Omental fat pad (tissue), 3 donors: ENCODE measurements at regions not wholly inside any gene's neighbourhood (a gene's known extent, or its start where the extent isn't known, plus 50 kb on each side); places are given as distances from the start of the nearest gene placed in this dataset.

Source experiments
- ATAC-seq: fragments of 150-250 bp; one replicate; pipeline ENCODE4 v1.9.1; 2016; ENCODE audit warnings: mild to moderate bottlenecking, moderate library complexity; ENCODE audit not compliant: low FRiP score
- DNase-seq: peaks from one replicate; pipeline ENCODE4 v3.0.0-alpha.2; 2019; ENCODE audit warnings: low spot score
- CTCF ChIP-seq, 3 donors: fragments of 450-650 bp; IDR thresholded peaks; one replicate each; pipeline ENCODE4 v1.5.1; 2016 to 2017; ENCODE audit warnings: antibody characterized with exemption in 3 of 3, mild to moderate bottlenecking in 3 of 3, moderate library complexity in 2 of 3

- no peak for DNase-seq
- ATAC-seq = no peak
- no peak for TF ChIP-seq CTCF (IDR thresholded peaks at IDR 0.05)
Observed at GRCh38 chr9:119802621-119803020, 433.4 kb upstream of the BRINP1 start.

- TF ChIP-seq CTCF (IDR thresholded peaks at IDR 0.05) = no peak
- ATAC-seq = no peak
- no peak for DNase-seq
Observed at GRCh38 chr9:119802133-119802532, 432.9 kb upstream of the BRINP1 start.

- ATAC-seq = no peak
Observed at GRCh38 chr9:119801311-119801710, 432.1 kb upstream of the BRINP1 start.

GRCh38 chr9:119795395-119795794 lies 426.2 kb upstream of the BRINP1 start:
- DNase-seq (no peak), ATAC-seq (no peak)
- TF ChIP-seq CTCF (IDR thresholded peaks at IDR 0.05) = no peak

More at GRCh38 chr9:119801311-119801710, 432.1 kb upstream of the BRINP1 start:
- no peak for TF ChIP-seq CTCF (IDR thresholded peaks at IDR 0.05)
- no peak for DNase-seq

GRCh38 chr9:119794836-119795235 lies 425.6 kb upstream of the BRINP1 start:
- ATAC-seq (no peak), DNase-seq (no peak)
- TF ChIP-seq CTCF (IDR thresholded peaks at IDR 0.05) = no peak

GRCh38 chr9:119793218-119793617 lies 424.0 kb upstream of the BRINP1 start:
- ATAC-seq (no peak), DNase-seq (no peak)
- TF ChIP-seq CTCF (IDR thresholded peaks at IDR 0.05) = no peak

GRCh38 chr9:119792242-119792641 lies 423.0 kb upstream of the BRINP1 start:
- no peak for TF ChIP-seq CTCF (IDR thresholded peaks at IDR 0.05)
- ATAC-seq (no peak), DNase-seq (no peak)
